GM21737 (cell line): ENCODE measurements at regions not wholly inside any gene's neighbourhood (a gene's known extent, or its start where the extent isn't known, plus 50 kb on each side); places are given as distances from the start of the nearest gene placed in this dataset.
"Not testable (repeated sequence)": the region's sequence is repeated elsewhere in the genome, so short reads cannot be mapped to it uniquely, and the experiment has no call there.

ENCODE experiments used
- ATAC-seq: cut with Tn5 transposase; IDR thresholded peaks from one replicate; pipeline ENCODE4 v1.9.1; 2021; ENCODE audit warnings: mild to moderate bottlenecking, moderate library complexity; ENCODE audit not compliant: unreplicated experiment

GRCh38 chr1:143709606-143710259 lies 262.1 kb downstream of the FAM72C start:
- not testable (repeated sequence) for ATAC-seq

- not testable (repeated sequence) for ATAC-seq
Observed at GRCh38 chr1:143702739-143703138, 269.0 kb downstream of the FAM72C start.

GRCh38 chr1:143699731-143700130 lies 272.1 kb downstream of the FAM72C start:
- ATAC-seq, result no peak

GRCh38 chr1:143699115-143699514 lies 272.7 kb downstream of the FAM72C start:
- no peak for ATAC-seq

GRCh38 chr1:143698016-143698415 lies 273.8 kb downstream of the FAM72C start:
- no peak for ATAC-seq

- no peak for ATAC-seq
Observed at GRCh38 chr1:143694085-143694484, 277.7 kb downstream of the FAM72C start.

GRCh38 chr1:143691971-143692529 lies 279.7 kb downstream of the FAM72C start:
- no peak for ATAC-seq

- no peak for ATAC-seq
Observed at GRCh38 chr1:143691400-143691891, 280.3 kb downstream of the FAM72C start.

GRCh38 chr1:143689781-143690180 lies 282.0 kb downstream of the FAM72C start:
- no peak for ATAC-seq

- no peak for ATAC-seq
Observed at GRCh38 chr1:143680304-143680703, 291.5 kb downstream of the FAM72C start.

- no peak for ATAC-seq
Observed at GRCh38 chr1:143672983-143673382, 298.8 kb downstream of the FAM72C start.

GRCh38 chr1:143667730-143668129 lies 304.1 kb downstream of the FAM72C start:
- ATAC-seq, result no peak

GRCh38 chr1:143666851-143667250 lies 304.9 kb downstream of the FAM72C start:
- no peak for ATAC-seq

GRCh38 chr1:143665606-143666005 lies 306.2 kb downstream of the FAM72C start:
- no peak for ATAC-seq

GRCh38 chr1:143663056-143663455 lies 308.7 kb downstream of the FAM72C start:
- ATAC-seq, result not testable (repeated sequence)

GRCh38 chr1:143661418-143662101 lies 310.2 kb downstream of the FAM72C start:
- no peak for ATAC-seq

- no peak for ATAC-seq
Observed at GRCh38 chr1:143660354-143660941, 311.3 kb downstream of the FAM72C start.

- no peak for ATAC-seq
Observed at GRCh38 chr1:143653429-143653802, 318.4 kb downstream of the FAM72C start.

GRCh38 chr1:143652744-143653428 lies 318.9 kb downstream of the FAM72C start:
- no peak for ATAC-seq

- no peak for ATAC-seq
Observed at GRCh38 chr1:143652187-143652586, 319.6 kb downstream of the FAM72C start.

GRCh38 chr1:143651350-143651992 lies 320.3 kb downstream of the FAM72C start:
- no peak for ATAC-seq
